Neural crest cell (in vitro differentiated cells): ENCODE measurements at regions not wholly inside any gene's neighbourhood (a gene's known extent, or its start where the extent isn't known, plus 50 kb on each side); places are given as distances from the start of the nearest gene placed in this dataset.

Source experiments
- DNase-seq: peaks from one replicate; pipeline ENCODE4 v3.0.0; 2021; ENCODE audit warnings: low read depth, mixed read lengths, low spot score
- H3K27ac Mint-ChIP-seq: one replicate; pipeline ENCODE4 v1.8.0; 2021; ENCODE audit warnings: mild to moderate bottlenecking, mixed read lengths; ENCODE audit not compliant: unreplicated experiment
- H3K27me3 Mint-ChIP-seq: 2 replicates; pipeline ENCODE4 v1.8.0; 2021; ENCODE audit warnings: low read depth, mild to moderate bottlenecking, mixed read lengths
- H3K36me3 Mint-ChIP-seq: 2 replicates; pipeline ENCODE4 v1.8.0; 2021; ENCODE audit warnings: low read depth, mild to moderate bottlenecking, mixed read lengths
- H3K4me1 Mint-ChIP-seq: 2 replicates; pipeline ENCODE4 v1.8.0; 2021; ENCODE audit warnings: mixed read lengths
- H3K4me3 Mint-ChIP-seq: one replicate; pipeline ENCODE4 v1.8.0; 2021; ENCODE audit warnings: mild to moderate bottlenecking, mixed read lengths
- H3K9me3 Mint-ChIP-seq: 2 replicates; pipeline ENCODE4 v1.8.0; 2021; ENCODE audit warnings: mixed read lengths
- TF ChIP-seq, protein P1 (sequence below): fragments of 200-600 bp; sonication (generic); conservative IDR thresholded peaks from 2 replicates; pipeline ENCODE4 v1.5.0; 2021; ENCODE audit warnings: antibody characterized with exemption, mild to moderate bottlenecking

DNA sequence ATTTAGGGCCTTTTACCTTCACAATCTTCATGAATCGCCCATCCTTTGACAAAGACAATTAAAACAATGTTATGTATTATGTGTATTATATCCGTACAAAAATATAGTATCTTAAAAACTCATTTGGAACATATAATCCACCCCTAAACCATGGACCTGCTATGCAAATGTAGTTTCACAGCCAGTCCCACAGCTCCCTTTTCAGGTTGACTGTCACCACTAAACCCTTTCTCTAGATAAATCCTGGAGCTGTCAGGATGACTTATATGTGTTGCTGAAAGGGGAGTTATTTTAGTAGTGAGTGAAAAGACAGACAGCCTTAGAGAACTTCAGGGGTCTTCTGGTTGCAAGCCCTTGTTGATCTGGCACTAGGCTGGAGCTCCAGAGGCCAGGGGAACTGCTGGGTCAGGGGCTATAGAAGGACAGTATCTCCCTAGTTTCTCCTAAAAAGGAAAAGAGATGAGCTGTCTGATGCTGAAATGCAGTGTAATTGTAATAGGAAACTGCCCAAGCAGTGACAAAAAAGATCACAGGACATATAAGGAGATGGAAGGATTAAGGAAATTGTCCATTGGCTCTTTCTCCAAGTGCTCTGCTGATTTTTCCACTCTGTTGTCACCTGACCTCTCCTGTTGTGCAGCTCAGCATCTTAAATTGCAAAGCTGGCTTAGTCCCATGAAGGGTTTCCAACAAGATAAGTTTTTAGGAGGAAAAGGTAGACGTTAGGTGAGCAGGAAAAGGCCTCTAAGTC lies 127.7 kb downstream of the S1PR1 start:
- TF ChIP-seq, protein P1, sequence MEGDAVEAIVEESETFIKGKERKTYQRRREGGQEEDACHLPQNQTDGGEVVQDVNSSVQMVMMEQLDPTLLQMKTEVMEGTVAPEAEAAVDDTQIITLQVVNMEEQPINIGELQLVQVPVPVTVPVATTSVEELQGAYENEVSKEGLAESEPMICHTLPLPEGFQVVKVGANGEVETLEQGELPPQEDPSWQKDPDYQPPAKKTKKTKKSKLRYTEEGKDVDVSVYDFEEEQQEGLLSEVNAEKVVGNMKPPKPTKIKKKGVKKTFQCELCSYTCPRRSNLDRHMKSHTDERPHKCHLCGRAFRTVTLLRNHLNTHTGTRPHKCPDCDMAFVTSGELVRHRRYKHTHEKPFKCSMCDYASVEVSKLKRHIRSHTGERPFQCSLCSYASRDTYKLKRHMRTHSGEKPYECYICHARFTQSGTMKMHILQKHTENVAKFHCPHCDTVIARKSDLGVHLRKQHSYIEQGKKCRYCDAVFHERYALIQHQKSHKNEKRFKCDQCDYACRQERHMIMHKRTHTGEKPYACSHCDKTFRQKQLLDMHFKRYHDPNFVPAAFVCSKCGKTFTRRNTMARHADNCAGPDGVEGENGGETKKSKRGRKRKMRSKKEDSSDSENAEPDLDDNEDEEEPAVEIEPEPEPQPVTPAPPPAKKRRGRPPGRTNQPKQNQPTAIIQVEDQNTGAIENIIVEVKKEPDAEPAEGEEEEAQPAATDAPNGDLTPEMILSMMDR = no peak
- Mint-ChIP-seq H3K27me3 (no peaks in the 10 kb centered on the region), H3K4me1 (peaks cover 19% of the 10 kb centered on the region), H3K36me3 (peaks cover 3% of the 10 kb centered on the region), H3K27ac (no peak overlapping the region), H3K4me3 (no peak overlapping the region), H3K9me3 (peaks cover 4% of the 10 kb centered on the region)
- DNase-seq = no peak

DNA sequence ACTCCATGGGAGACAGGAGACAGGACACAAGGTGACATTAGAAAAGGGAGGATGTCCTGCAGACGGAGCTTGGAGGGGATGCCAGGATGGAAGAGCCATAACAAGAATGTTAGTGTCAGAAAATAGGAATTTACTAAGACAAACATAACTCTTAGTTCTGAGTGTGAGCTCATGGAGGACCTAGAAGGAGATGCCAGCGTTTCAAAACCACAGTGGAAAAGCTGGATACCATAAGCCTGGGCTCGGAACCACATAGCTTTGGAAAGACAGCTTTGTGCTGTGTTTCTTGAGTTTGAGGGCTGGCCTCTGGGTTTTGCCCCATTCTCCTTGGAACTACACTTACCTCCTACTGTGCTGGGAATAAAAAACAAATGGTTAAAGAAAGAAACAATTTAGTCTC lies 128.4 kb downstream of the S1PR1 start:
- H3K4me1 Mint-ChIP-seq = peaks cover 19% of the 10 kb centered on the region
- no peak for DNase-seq
- H3K36me3 Mint-ChIP-seq = peaks cover 3% of the 10 kb centered on the region
- peaks cover 4% of the 10 kb centered on the region for H3K9me3 Mint-ChIP-seq
- H3K27me3 Mint-ChIP-seq = no peaks in the 10 kb centered on the region
- H3K27ac Mint-ChIP-seq = no peak overlapping the region
- no peak overlapping the region for H3K4me3 Mint-ChIP-seq
- TF ChIP-seq, protein P1 = no peak

DNA sequence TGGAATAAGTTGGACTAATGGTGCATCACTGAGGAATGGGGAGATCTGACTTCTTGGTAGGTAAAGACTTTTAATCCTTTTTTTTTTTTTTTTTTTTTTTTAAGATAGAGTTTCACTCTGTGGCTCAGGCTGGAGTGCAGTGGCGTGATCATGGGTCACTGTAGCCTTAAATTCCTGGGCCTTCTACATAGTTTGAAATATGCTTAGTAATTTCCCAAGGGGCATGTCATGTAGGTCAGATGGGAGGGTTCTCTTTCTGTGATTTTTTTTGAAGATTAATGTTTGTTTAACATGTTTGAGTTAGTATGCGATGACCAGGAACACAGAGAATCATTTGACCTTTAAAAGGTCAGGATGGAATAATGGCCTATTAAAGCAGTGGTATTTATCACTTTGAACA lies 129.1 kb downstream of the S1PR1 start:
- Mint-ChIP-seq H3K4me1 (peaks cover 19% of the 10 kb centered on the region), H3K27me3 (no peaks in the 10 kb centered on the region), H3K27ac (no peak overlapping the region), H3K36me3 (peaks cover 3% of the 10 kb centered on the region), H3K4me3 (no peak overlapping the region), H3K9me3 (peaks cover 4% of the 10 kb centered on the region)
- TF ChIP-seq, protein P1 = no peak
- no peak for DNase-seq

DNA sequence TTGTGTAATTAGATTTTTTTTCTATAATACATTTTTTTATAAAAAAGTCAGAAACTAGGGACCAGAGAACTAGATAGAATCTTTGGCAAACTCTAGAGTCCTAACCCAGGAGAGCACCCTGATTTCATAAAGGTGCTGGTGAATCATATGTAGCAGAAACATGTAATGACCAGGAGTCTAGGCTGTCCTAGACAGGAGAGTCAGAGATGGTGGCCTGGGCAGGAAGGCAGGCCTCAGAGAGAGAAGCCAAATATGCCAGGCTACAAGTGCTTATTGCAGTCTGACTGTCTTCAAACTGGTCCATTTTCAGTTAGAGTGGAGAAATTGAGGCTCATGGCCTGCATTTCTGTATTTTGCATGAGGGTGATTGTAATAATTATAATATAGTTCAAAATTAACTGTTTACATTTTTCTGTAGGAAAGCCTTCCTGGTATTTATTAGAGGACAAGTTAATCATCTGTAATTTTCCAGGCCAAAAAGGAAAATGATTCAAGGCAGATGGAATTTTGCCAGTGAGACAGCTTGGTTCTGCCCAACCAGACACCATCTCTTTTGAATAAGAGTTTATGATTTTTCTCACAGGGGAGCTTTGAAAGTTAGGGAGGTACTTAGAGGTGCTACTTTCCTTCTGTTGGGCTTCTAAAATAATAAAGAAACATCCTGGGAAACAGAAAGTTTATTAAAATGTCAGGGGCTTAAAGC lies 129.8 kb downstream of the S1PR1 start:
- H3K9me3 Mint-ChIP-seq = no peaks in the 10 kb centered on the region
- TF ChIP-seq, protein P1 = no peak

DNA sequence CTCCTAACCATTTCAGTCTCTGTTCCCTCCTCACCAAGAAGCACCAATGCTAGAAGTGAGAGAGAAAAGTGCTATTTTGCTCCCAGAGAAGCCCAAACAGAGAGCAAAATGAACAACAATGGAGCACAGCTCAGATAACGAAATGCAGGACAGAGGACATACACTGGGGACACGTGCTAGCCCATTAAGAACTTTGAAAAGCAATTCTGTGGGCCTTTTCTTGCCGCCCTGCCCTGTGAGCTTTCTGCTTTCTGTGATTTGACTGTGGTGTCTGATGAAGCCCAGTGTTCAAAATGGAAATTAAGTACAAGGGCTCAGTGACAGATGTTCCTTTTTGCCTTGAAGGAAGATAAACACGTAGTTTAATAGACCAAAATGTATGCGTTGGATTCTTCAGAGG lies 130.8 kb downstream of the S1PR1 start:
- Mint-ChIP-seq H3K4me1 (peaks cover 19% of the 10 kb centered on the region), H3K27me3 (no peaks in the 10 kb centered on the region), H3K4me3 (no peak overlapping the region), H3K27ac (no peak overlapping the region), H3K9me3 (peaks cover 3% of the 10 kb centered on the region), H3K36me3 (peaks cover 3% of the 10 kb centered on the region)
- DNase-seq = no peak
- TF ChIP-seq, protein P1 = no peak

More for the DNA sequence above, 129.8 kb downstream of the S1PR1 start:
- no peaks in the 10 kb centered on the region for H3K36me3 Mint-ChIP-seq
- H3K4me3 Mint-ChIP-seq = no peak overlapping the region
- no peaks in the 10 kb centered on the region for H3K27me3 Mint-ChIP-seq
- peaks cover 19% of the 10 kb centered on the region for H3K4me1 Mint-ChIP-seq
- DNase-seq = no peak
- no peak overlapping the region for H3K27ac Mint-ChIP-seq
